ENCODE measurements at regions not wholly inside any gene's neighbourhood (a gene's known extent, or its start where the extent isn't known, plus 50 kb on each side); places are given as distances from the start of the nearest gene placed in this dataset.

GRCh38 chr1:82454431-82454830 is 653.7 kb downstream of the ADGRL2 start:
- no peak for DNase-seq (ENCODE audit: low spot score)
- Histone ChIP-seq H3K9me3 (ENCODE audit: low read depth, low read length, poor library complexity, severe bottlenecking) (peaks cover 5% of the 10 kb centered on the region), H3K27me3 (replicated peaks; ENCODE audit: insufficient read depth, low read depth, low read length, poor library complexity) (no peaks in the 10 kb centered on the region), H3K4me1 (ENCODE audit: insufficient read depth, low read length, poor library complexity, severe bottlenecking) (no peaks in the 10 kb centered on the region), H3K36me3 (ENCODE audit: insufficient read depth, low read length, poor library complexity, severe bottlenecking) (no peaks in the 10 kb centered on the region), H3K27ac (ENCODE audit: low read depth, low read length, poor library complexity, severe bottlenecking) (no peak overlapping the region), H3K4me3 (ENCODE audit: low read depth, low read length, poor library complexity, severe bottlenecking) (no peak overlapping the region)
- CTCF ChIA-PET = no interaction called here
- no TSS peak for BruUV-seq (replicated peaks)
- POLR2A ChIA-PET (ENCODE audit: low non-redundant PET) = no interaction called here
- intact Hi-C loops (cut with micrococcal nuclease; ENCODE audit: unreplicated experiment) = no loop called here
- TF ChIP-seq EZH2 (IDR thresholded peaks at IDR 0.05; ENCODE audit: borderline replicate concordance, low read depth, low read length, poor library complexity, severe bottlenecking) = no peak
- TF ChIP-seq, protein P1, sequence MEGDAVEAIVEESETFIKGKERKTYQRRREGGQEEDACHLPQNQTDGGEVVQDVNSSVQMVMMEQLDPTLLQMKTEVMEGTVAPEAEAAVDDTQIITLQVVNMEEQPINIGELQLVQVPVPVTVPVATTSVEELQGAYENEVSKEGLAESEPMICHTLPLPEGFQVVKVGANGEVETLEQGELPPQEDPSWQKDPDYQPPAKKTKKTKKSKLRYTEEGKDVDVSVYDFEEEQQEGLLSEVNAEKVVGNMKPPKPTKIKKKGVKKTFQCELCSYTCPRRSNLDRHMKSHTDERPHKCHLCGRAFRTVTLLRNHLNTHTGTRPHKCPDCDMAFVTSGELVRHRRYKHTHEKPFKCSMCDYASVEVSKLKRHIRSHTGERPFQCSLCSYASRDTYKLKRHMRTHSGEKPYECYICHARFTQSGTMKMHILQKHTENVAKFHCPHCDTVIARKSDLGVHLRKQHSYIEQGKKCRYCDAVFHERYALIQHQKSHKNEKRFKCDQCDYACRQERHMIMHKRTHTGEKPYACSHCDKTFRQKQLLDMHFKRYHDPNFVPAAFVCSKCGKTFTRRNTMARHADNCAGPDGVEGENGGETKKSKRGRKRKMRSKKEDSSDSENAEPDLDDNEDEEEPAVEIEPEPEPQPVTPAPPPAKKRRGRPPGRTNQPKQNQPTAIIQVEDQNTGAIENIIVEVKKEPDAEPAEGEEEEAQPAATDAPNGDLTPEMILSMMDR (conservative IDR thresholded peaks at IDR 0.05; ENCODE audit: low read depth, low read length) = no peak

DNA sequence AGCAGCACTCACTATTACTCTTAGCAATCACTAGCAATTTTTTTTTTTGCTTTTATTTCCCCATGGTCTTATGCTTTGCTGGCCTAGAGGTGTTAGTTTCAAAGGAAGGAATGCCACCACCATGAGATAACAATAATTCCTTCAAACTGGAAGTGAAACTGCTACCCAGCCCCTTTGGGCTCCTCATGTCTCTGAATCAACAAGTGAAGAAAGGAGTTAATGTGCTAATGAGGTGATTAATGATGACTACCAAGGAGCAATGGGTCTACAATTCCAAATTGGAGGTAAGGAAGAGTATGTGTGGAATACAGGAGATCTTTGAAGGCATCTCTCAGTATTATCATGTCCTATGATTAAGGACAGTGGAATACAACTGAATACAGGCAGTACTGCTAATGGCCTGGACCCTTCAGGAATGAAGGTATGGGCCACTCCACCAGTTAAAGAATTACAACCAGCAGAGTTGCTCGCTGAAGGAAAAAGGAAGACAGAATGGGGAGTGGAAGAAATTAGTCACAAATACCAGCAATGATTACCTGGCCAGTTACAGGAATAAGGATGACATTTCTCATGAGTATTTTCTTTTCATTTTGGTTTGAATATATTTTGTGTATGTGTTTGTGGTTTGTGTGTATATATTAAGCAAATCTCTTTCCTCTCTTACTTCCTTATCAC is 652.9 kb downstream of the ADGRL2 start:
- no peaks in the 10 kb centered on the region for H3K4me1 ChIP-seq (ENCODE audit: insufficient read depth, low read length, poor library complexity, severe bottlenecking)
- DNase-seq (ENCODE audit: low spot score) = no peak
- H3K27me3 ChIP-seq (replicated peaks; ENCODE audit: insufficient read depth, low read depth, low read length, poor library complexity) = no peaks in the 10 kb centered on the region
- POLR2A ChIA-PET (ENCODE audit: low non-redundant PET) = no interaction called here
- TF ChIP-seq, protein P1 (conservative IDR thresholded peaks at IDR 0.05; ENCODE audit: low read depth, low read length) = no peak
- TF ChIP-seq EZH2 (IDR thresholded peaks at IDR 0.05; ENCODE audit: borderline replicate concordance, low read depth, low read length, poor library complexity, severe bottlenecking) = no peak
- intact Hi-C loops (cut with micrococcal nuclease; ENCODE audit: unreplicated experiment) = no loop called here
- no peaks in the 10 kb centered on the region for H3K36me3 ChIP-seq (ENCODE audit: insufficient read depth, low read length, poor library complexity, severe bottlenecking)
- BruUV-seq (replicated peaks) = no TSS peak
- CTCF ChIA-PET = no interaction called here
- peaks cover 5% of the 10 kb centered on the region for H3K9me3 ChIP-seq (ENCODE audit: low read depth, low read length, poor library complexity, severe bottlenecking)
- H3K27ac ChIP-seq (ENCODE audit: low read depth, low read length, poor library complexity, severe bottlenecking) = no peak overlapping the region
- H3K4me3 ChIP-seq (ENCODE audit: low read depth, low read length, poor library complexity, severe bottlenecking) = no peak overlapping the region

GRCh38 chr1:82452096-82452495 is 651.4 kb downstream of the ADGRL2 start:
- Histone ChIP-seq H3K4me3 (ENCODE audit: low read depth, low read length, poor library complexity, severe bottlenecking) (no peak overlapping the region), H3K4me1 (ENCODE audit: insufficient read depth, low read length, poor library complexity, severe bottlenecking) (no peaks in the 10 kb centered on the region), H3K9me3 (ENCODE audit: low read depth, low read length, poor library complexity, severe bottlenecking) (peaks cover 5% of the 10 kb centered on the region), H3K36me3 (ENCODE audit: insufficient read depth, low read length, poor library complexity, severe bottlenecking) (no peaks in the 10 kb centered on the region), H3K27me3 (replicated peaks; ENCODE audit: insufficient read depth, low read depth, low read length, poor library complexity) (no peaks in the 10 kb centered on the region), H3K27ac (ENCODE audit: low read depth, low read length, poor library complexity, severe bottlenecking) (no peak overlapping the region)
- no peak for DNase-seq (ENCODE audit: low spot score)
- CTCF ChIA-PET = no interaction called here
- POLR2A ChIA-PET (ENCODE audit: low non-redundant PET) = no interaction called here
- TF ChIP-seq EZH2 (IDR thresholded peaks at IDR 0.05; ENCODE audit: borderline replicate concordance, low read depth, low read length, poor library complexity, severe bottlenecking) = no peak
- TF ChIP-seq, protein P1 (conservative IDR thresholded peaks at IDR 0.05; ENCODE audit: low read depth, low read length) = no peak
- intact Hi-C loops (cut with micrococcal nuclease; ENCODE audit: unreplicated experiment) = no loop called here
- no TSS peak for BruUV-seq (replicated peaks)

Measured in A673 (cell line).